ENCODE measurements at regions not wholly inside any gene's neighbourhood (a gene's known extent, or its start where the extent isn't known, plus 50 kb on each side); places are given as distances from the start of the nearest gene placed in this dataset.
"Not testable (repeated sequence)": the region's sequence is repeated elsewhere in the genome, so short reads cannot be mapped to it uniquely, and the experiment has no call there.

DNA sequence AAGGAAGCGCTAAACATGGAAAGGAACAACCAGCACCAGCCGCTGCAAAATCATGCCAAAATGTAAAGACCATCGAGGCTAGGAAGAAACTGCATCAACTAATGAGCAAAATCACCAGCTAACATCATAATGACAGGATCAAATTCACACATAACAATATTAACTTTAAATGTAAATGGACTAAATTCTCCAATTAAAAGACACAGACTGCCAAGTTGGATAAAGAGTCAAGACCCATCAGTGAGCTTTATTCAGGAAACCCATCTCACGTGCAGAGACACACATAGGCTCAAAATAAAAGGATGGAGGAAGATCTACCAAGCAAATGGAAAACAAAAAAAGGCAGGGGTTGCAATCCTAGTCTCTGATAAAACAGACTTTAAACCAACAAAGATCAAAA is 49.9 kb upstream of the KCNQ5 start:
- TF ChIP-seq, protein P1, sequence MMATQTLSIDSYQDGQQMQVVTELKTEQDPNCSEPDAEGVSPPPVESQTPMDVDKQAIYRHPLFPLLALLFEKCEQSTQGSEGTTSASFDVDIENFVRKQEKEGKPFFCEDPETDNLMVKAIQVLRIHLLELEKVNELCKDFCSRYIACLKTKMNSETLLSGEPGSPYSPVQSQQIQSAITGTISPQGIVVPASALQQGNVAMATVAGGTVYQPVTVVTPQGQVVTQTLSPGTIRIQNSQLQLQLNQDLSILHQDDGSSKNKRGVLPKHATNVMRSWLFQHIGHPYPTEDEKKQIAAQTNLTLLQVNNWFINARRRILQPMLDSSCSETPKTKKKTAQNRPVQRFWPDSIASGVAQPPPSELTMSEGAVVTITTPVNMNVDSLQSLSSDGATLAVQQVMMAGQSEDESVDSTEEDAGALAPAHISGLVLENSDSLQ (IDR thresholded peaks at IDR 0.05): not testable (repeated sequence)
- TF ChIP-seq FOXA1 (IDR thresholded peaks at IDR 0.05); LEF1 (IDR thresholded peaks at IDR 0.05; ENCODE audit: borderline replicate concordance); ZNF384 (IDR thresholded peaks at IDR 0.05); HDGF (IDR thresholded peaks at IDR 0.05; ENCODE audit: borderline replicate concordance); SP1 (IDR thresholded peaks at IDR 0.05); FOXM1 (IDR thresholded peaks at IDR 0.05; ENCODE audit: borderline replicate concordance); BHLHE40 (IDR thresholded peaks at IDR 0.05; ENCODE audit: borderline replicate concordance); ELF4 (IDR thresholded peaks at IDR 0.05); NFRKB (IDR thresholded peaks at IDR 0.05); SUZ12 (IDR thresholded peaks at IDR 0.05); FOXK2 (IDR thresholded peaks at IDR 0.05): not testable (repeated sequence)
